B cell (primary cell): ENCODE measurements at regions not wholly inside any gene's neighbourhood (a gene's known extent, or its start where the extent isn't known, plus 50 kb on each side); places are given as distances from the start of the nearest gene placed in this dataset.

Experiments
- ATAC-seq: fragments of 200-7000 bp; cut with Tn5 transposase; one replicate; pipeline ENCODE4 v1.10.0; 2021; ENCODE audit warnings: low read depth, mild to moderate bottlenecking, moderate number of reproducible peaks, moderate library complexity
- CTCF ChIA-PET: fragments of 350-600 bp; sonication (Branson Sonifier 250); formaldehyde crosslinking; loops from one replicate; lab custom pipeline; 2021; ENCODE audit warnings: antibody characterized with exemption, inconsistent platforms; lab: Charles Lee
- POLR2A ChIA-PET: fragments of 350-600 bp; sonication (Branson Sonifier 250); formaldehyde crosslinking; loops from one replicate; lab custom pipeline; 2021; ENCODE audit warnings: antibody characterized with exemption; lab: Charles Lee
- DNase-seq: peaks from one replicate; pipeline ENCODE4 v3.0.0; 2013
- H2AFZ ChIP-seq: 2 replicates; pipeline ENCODE4 v1.6.1; 2012; ENCODE audit warnings: mild to moderate bottlenecking, low read depth, low read length; ENCODE audit not compliant: insufficient read depth, poor library complexity, severe bottlenecking
- H3K27ac ChIP-seq, 2 donors: 1 replicate in 1 of 2; 2 replicates in 1 of 2; pipeline ENCODE4 v1.5.1; 2012 to 2013; ENCODE audit warnings: low read length in 2 of 2, mild to moderate bottlenecking in 2 of 2, moderate library complexity in 1 of 2
- H3K27me3 ChIP-seq, 4 experiments: fragments of 200-600 bp in 1 of 4; sonication (generic) in 1 of 4; replicated peaks in 1 of 4; 1 replicate in 2 of 4; 2 replicates in 2 of 4; pipeline versions ENCODE4 v1.6.1 to v1.7.0; 2013 to 2016; ENCODE audit warnings: low read length in 3 of 4, mild to moderate bottlenecking in 2 of 4, mixed read lengths in 1 of 4, moderate library complexity in 1 of 4; ENCODE audit not compliant: insufficient read depth in 4 of 4, control insufficient read depth in 3 of 4; ENCODE audit errors: control extremely low read depth in 1 of 4
- H3K36me3 ChIP-seq, 2 experiments: replicated peaks in 1 of 2; 1 replicate in 1 of 2; 2 replicates in 1 of 2; pipeline versions ENCODE4 v1.6.1 to v1.7.1; 2013; ENCODE audit warnings: low read length in 1 of 2; ENCODE audit not compliant: insufficient read depth in 2 of 2, control insufficient read depth in 1 of 2; ENCODE audit errors: control extremely low read depth in 1 of 2, extremely low read depth in 1 of 2
- H3K4me1 ChIP-seq, 2 donors: fragments of 200-600 bp in 1 of 2; sonication (generic) in 1 of 2; 1 replicate in 1 of 2; 2 replicates in 1 of 2; pipeline versions ENCODE4 v1.5.1 to v1.6.1; 2013 to 2017; ENCODE audit warnings: low read length in 2 of 2; ENCODE audit not compliant: control insufficient read depth in 2 of 2, insufficient read depth in 2 of 2
- H3K4me2 ChIP-seq: replicated peaks from 2 replicates; pipeline ENCODE3; 2012; ENCODE audit warnings: mild to moderate bottlenecking, low read depth, low read length; ENCODE audit not compliant: poor library complexity, severe bottlenecking
- H3K4me3 ChIP-seq, 5 experiments: fragments of 200-600 bp in 1 of 5; sonication (generic) in 1 of 5; 1 replicate in 3 of 5; 2 replicates in 2 of 5; pipeline versions ENCODE4 v1.5.1 to v1.7.0; 2011 to 2016; ENCODE audit warnings: low read length in 4 of 5, mild to moderate bottlenecking in 4 of 5, low read depth in 2 of 5, control low read depth in 1 of 5, moderate library complexity in 1 of 5; ENCODE audit not compliant: insufficient read depth in 1 of 5; ENCODE audit errors: control extremely low read depth in 1 of 5, extremely low read depth in 1 of 5
- H3K79me2 ChIP-seq: fragments of 200-600 bp; sonication (generic); one replicate; pipeline ENCODE4 v1.6.0; 2016; ENCODE audit warnings: low read length; ENCODE audit not compliant: control insufficient read depth, insufficient read depth
- H3K9ac ChIP-seq: fragments of 200-600 bp; sonication (generic); 2 replicates; pipeline ENCODE4 v1.6.1; 2017; ENCODE audit warnings: mild to moderate bottlenecking, low read length, moderate library complexity
- H3K9me3 ChIP-seq, 3 donors: one replicate each; pipeline versions ENCODE4 v1.6.1 to v1.7.1; 2013; ENCODE audit warnings: low read length in 2 of 3; ENCODE audit not compliant: control insufficient read depth in 2 of 3, insufficient read depth in 1 of 3; ENCODE audit errors: control extremely low read depth in 1 of 3
- H4K20me1 ChIP-seq: 2 replicates; pipeline ENCODE4 v1.6.0; 2012; ENCODE audit warnings: mild to moderate bottlenecking, low read length; ENCODE audit not compliant: insufficient read depth, control insufficient read depth, poor library complexity, severe bottlenecking
- H3K27ac Mint-ChIP-seq: one replicate; pipeline ENCODE4 v1.8.0; 2021; ENCODE audit warnings: mixed read lengths
- H3K27me3 Mint-ChIP-seq: one replicate; pipeline ENCODE4 v1.8.0; 2021; ENCODE audit warnings: mixed read lengths
- H3K4me1 Mint-ChIP-seq: one replicate; pipeline ENCODE4 v1.8.0; 2021; ENCODE audit warnings: mixed read lengths
- H3K4me3 Mint-ChIP-seq: one replicate; pipeline ENCODE4 v1.8.0; 2021; ENCODE audit warnings: mixed read lengths
- H3K9me3 Mint-ChIP-seq: one replicate; pipeline ENCODE4 v1.8.0; 2022; ENCODE audit warnings: mixed read lengths; ENCODE audit not compliant: insufficient read depth
- EZH2 ChIP-seq: IDR thresholded peaks from 2 replicates; pipeline ENCODE4 v1.6.1; 2012; ENCODE audit warnings: borderline replicate concordance, low read depth, mild to moderate bottlenecking, moderate library complexity, low read length; ENCODE audit not compliant: insufficient read depth, poor library complexity, severe bottlenecking
- WGBS: methylation state at CpG from one replicate; pipeline ENCODE4 v1.1.5; 2013; ENCODE audit warnings: missing lambda C conversion rate; ENCODE audit not compliant: insufficient coverage; 5-methylcytosine and 5-hydroxymethylcytosine counted together
- intact Hi-C: fragments of 100-400 bp; cut with micrococcal nuclease; formaldehyde crosslinking; loops from one replicate; pipeline ENCODE4 v1.10.0; 2022
- TF ChIP-seq, protein P1 (sequence below): fragments of 200-600 bp; IDR thresholded peaks from one replicate; pipeline ENCODE4 v1.8.0; 2022; ENCODE audit warnings: antibody characterized with exemption, mild to moderate bottlenecking

GRCh38 chr12:114762490-114763110, 78.6 kb upstream of the TBX3 start:
- POLR2A ChIA-PET, result no interaction called here
- no peaks in the 10 kb centered on the region for H3K9me3 Mint-ChIP-seq
- no peak overlapping the region for H3K4me3 ChIP-seq
- ATAC-seq (no peak), DNase-seq (peak; percentile 6)
- intact Hi-C loops, result no loop called here
- H3K79me2 ChIP-seq, result no peaks in the 10 kb centered on the region
- no peak overlapping the region for H3K4me2 ChIP-seq
- WGBS, result 68% methylated on average over 20 of the region's 22 CpGs
- CTCF ChIA-PET, result no interaction called here
- H3K4me1 Mint-ChIP-seq, result no peaks in the 10 kb centered on the region
- H4K20me1 ChIP-seq, result no peaks in the 10 kb centered on the region
- H3K27me3 Mint-ChIP-seq, result no peaks in the 10 kb centered on the region
- H3K4me3 Mint-ChIP-seq, result no peak overlapping the region
- H3K27ac Mint-ChIP-seq, result no peak overlapping the region
- no peak overlapping the region for H3K27ac ChIP-seq
- TF ChIP-seq, protein P1, sequence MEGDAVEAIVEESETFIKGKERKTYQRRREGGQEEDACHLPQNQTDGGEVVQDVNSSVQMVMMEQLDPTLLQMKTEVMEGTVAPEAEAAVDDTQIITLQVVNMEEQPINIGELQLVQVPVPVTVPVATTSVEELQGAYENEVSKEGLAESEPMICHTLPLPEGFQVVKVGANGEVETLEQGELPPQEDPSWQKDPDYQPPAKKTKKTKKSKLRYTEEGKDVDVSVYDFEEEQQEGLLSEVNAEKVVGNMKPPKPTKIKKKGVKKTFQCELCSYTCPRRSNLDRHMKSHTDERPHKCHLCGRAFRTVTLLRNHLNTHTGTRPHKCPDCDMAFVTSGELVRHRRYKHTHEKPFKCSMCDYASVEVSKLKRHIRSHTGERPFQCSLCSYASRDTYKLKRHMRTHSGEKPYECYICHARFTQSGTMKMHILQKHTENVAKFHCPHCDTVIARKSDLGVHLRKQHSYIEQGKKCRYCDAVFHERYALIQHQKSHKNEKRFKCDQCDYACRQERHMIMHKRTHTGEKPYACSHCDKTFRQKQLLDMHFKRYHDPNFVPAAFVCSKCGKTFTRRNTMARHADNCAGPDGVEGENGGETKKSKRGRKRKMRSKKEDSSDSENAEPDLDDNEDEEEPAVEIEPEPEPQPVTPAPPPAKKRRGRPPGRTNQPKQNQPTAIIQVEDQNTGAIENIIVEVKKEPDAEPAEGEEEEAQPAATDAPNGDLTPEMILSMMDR, result no peak
- no peak for TF ChIP-seq EZH2
- no peaks in the 10 kb centered on the region for H3K4me1 ChIP-seq
- H3K27me3 ChIP-seq, result no peaks in the 10 kb centered on the region
- H2AFZ ChIP-seq, result no peak overlapping the region
- no peaks in the 10 kb centered on the region for H3K36me3 ChIP-seq
- no peaks in the 10 kb centered on the region for H3K9me3 ChIP-seq
- no peak overlapping the region for H3K9ac ChIP-seq

- Histone ChIP-seq H3K27ac (no peak overlapping the region), H3K27me3 (no peaks in the 10 kb centered on the region), H4K20me1 (no peaks in the 10 kb centered on the region), H3K9me3 (no peaks in the 10 kb centered on the region), H2AFZ (no peak overlapping the region), H3K4me1 (no peaks in the 10 kb centered on the region), H3K36me3 (no peaks in the 10 kb centered on the region), H3K4me2 (no peak overlapping the region), H3K4me3 (no peak overlapping the region), H3K9ac (no peak overlapping the region), H3K79me2 (no peaks in the 10 kb centered on the region)
- no peaks in the 10 kb centered on the region for H3K27me3 Mint-ChIP-seq
- H3K9me3 Mint-ChIP-seq, result no peaks in the 10 kb centered on the region
- no peaks in the 10 kb centered on the region for H3K4me1 Mint-ChIP-seq
- ChIA-PET CTCF (no interaction called here), POLR2A (no interaction called here)
- no peak overlapping the region for H3K4me3 Mint-ChIP-seq
- TF ChIP-seq EZH2, result no peak
- TF ChIP-seq, protein P1, result no peak
- 84% methylated on average over 7 of the region's 10 CpGs for WGBS
- no peak for ATAC-seq
- DNase-seq, result no peak
- no peak overlapping the region for H3K27ac Mint-ChIP-seq
- intact Hi-C loops, result no loop called here
Measured at GRCh38 chr12:114760151-114760877, 76.3 kb upstream of the TBX3 start.
